CD4-positive, alpha-beta T cell treated with Interferon alpha-2 for 1 hour (primary cell): ENCODE measurements at regions not wholly inside any gene's neighbourhood (a gene's known extent, or its start where the extent isn't known, plus 50 kb on each side); places are given as distances from the start of the nearest gene placed in this dataset.

Experiments
- DNase-seq, 2 donors: peaks; one replicate each; pipeline ENCODE4 v3.0.0-alpha.2; 2020 to 2022

DNA sequence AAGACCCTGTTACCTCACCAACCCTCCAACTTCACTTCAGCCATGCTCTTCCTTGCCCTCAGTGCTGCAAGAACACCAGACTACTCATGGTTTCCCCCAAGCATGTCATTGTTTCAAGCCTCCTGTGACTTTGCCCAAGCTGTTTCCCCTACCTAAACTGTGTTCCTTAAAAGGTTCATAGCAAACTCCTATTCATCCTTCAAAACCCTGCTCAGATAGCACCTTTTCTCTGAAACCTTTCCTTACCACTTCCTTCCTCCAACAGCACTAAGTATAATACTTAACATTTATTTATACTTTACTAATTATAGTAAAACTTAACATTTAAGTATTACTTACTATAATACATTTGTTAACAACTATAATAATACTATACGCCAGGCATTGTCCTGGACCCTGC is 136.2 kb downstream of the CCT6B start:
- no peak for DNase-seq

DNA sequence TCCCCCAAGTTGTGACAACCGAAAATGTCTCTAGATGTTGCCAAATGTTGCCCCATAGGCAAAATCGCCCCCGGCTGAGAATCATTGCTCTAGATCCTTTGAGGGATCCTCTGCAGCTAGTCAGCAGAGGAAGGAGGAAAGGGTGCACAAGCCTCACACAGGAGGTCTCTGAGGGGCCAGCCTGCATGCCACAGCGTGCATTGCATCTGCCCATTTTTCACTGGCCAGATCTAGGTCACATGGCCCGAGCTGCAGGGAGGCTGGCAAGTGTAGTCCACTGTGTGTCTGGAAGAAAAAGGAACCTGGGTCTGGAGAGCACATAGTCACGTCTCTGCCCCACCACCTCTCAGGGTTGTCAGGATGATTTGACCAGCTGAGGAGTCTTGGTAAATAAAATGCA is 138.2 kb downstream of the CCT6B start:
- no peak for DNase-seq

GRCh38 chr17:34822007-34822739 is 139.1 kb downstream of the CCT6B start:
- DNase-seq = no peak

DNA sequence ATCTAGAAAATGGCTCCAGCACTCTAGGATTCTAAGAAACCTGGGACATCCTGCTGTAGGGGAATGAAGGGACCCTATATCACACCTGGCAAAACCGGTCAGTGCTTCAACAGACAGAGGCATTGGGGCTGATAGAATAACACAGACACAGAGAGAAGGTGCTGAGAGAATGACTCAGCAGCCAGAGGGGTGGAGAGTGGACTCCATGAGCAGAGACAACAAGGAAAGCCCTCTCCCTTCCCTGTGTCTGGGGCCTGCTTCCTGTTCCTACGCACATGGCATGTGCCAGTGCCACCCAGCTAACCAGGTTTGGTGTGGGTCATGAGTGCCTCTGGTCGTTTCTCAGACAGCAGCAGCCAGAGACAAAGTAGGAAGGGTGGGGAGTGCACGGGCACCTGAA is 140.3 kb downstream of the CCT6B start:
- DNase-seq = no peak

- DNase-seq = no peak
Observed at GRCh38 chr17:34820248-34820801, 140.9 kb downstream of the CCT6B start.

- DNase-seq = no peak
Observed at GRCh38 chr17:34817252-34818035, 143.8 kb downstream of the CCT6B start.

DNA sequence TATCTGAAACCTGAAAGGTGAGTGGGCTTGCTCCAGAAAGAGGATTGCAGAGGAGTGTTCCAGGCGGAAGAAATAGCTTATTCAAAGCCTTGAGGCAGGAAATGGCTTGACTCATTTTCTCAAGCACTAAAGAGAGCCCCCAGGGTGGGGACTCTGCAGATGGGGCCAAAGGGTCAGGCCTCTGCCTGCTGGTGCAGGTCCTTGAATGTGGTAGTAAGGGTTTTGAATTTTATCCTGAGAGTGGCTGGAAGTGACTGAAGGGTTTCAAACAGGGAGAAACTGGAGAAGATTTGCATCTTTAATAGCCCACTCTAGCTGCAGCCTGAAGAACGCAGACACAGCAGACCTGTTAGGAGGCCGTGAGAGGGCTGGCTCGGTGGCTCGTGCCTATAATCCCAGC is 144.4 kb downstream of the CCT6B start:
- DNase-seq = no peak

DNA sequence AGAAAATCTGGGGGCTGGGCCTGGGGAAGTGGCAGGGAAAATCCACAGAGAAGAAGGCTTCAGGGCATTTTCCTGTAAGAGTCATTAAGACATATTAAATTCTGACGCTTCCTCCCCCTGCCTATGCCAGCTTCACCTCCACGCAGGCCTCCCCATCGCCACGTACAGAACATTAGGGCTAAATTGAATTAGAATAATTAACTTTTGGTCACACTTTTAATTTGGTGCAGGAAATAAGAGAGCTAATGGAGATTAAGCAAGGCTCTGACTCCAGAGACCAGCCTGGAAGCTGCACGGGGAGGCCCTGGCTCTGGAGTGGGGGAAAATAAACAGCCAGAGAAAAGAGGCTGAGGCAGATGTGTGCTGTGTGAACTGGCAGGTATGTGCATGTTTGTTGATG is 148.0 kb downstream of the CCT6B start:
- no peak for DNase-seq

- no peak for DNase-seq
Observed at GRCh38 chr17:34811561-34811960, 149.7 kb downstream of the CCT6B start.

GRCh38 chr17:34800661-34801060 is 160.6 kb downstream of the CCT6B start:
- no peak for DNase-seq

GRCh38 chr17:34799751-34800150 is 161.5 kb downstream of the CCT6B start:
- no peak for DNase-seq

DNA sequence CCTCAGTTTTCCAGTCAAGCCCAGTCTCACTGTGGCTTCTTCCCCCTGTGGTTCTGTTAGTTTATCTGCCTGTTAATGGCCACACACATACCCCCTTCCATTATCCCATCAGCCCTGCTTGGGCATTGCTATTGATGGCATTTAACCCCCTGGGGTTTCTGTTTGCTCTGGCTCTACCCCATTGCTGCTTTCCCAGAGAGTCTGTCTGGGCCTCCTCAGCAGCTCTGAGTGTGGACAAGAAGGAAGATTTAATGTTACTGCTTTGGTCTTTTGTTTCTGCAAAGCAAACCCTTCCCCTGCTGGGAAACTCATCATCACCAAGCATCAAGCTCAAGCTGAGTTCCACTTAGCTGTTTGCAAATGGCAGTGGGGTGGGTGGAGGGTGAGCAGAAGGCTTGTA is 162.7 kb downstream of the CCT6B start:
- DNase-seq = no peak

- DNase-seq = peak in 1 of 2 donors; percentile 8
Observed at GRCh38 chr17:34797720-34798119, 163.5 kb downstream of the CCT6B start.

GRCh38 chr17:34793231-34793908 is 167.9 kb downstream of the CCT6B start:
- no peak for DNase-seq

DNA sequence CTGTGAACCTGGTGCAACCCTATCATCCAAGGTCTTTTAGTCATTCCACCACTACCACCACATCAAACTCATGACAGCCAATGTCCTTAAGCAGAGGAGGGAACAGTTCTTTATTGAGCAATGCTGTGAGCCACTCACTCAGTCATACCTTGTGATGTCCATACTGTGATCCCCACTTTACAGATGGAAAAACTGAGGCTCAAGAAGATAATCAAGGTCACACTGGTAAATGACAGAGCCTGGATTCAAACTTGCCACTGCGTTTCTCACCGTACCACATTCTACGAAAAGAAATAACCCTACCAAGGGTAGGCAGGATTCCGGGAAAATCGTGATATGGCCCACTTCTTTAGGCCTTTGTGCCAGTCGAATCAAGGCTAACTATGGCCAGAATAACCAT is 172.6 kb downstream of the CCT6B start:
- no peak for DNase-seq

- no peak for DNase-seq
Observed at GRCh38 chr17:34784526-34784925, 176.7 kb downstream of the CCT6B start.

GRCh38 chr17:34782271-34782670 is 179.0 kb downstream of the CCT6B start:
- no peak for DNase-seq

GRCh38 chr17:34781571-34782108 is 179.6 kb downstream of the CCT6B start:
- DNase-seq = no peak

- no peak for DNase-seq
Observed at GRCh38 chr17:34781071-34781470, 180.2 kb downstream of the CCT6B start.

GRCh38 chr17:34780438-34780837 is 180.8 kb downstream of the CCT6B start:
- no peak for DNase-seq

DNA sequence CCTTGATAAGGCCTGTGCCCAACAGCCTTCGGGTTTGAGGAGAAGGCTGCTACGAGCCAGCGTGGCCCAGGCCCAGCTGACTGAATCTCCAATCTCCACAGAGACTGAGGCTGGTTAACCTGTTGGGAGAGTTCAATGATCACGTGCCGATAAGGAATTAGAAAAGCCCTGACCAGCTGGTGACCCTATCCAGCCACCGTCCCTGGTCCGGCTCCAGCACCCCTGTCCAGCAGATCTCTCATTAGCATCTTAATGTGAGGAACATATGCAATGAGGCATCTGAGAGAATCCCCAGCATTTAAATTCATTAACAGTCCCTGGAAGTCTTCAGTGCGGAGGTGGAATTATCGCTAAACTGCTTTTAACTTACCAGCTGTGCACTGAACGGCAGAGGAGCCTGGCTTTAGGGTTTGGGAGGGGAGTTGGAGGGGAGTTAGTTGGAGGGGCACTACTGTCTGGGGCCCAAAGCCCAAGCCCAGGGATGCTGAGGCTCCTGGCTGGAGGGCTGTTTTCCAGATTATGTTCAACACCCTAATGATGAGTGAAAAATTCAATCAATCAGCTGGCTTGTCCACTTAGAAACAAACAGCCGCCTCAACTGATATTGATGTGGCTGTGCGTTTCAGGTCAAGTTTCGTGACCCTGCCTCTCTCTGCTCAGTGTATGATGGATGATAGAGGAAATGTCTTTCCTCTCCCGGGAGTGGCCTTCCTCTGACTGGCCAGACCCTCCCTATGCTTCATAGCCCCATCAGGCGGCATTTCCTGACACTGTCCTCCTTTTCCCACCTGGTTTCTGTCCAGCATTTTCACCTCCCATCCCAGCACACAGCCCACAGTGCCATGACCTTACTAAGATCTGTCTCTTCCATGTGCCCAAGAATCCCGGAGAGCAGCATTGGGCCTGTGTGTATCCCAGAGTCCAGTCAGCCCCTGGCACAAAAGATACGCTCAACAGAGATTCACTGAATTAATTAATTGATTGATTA is 184.5 kb downstream of the CCT6B start:
- no peak for DNase-seq

GRCh38 chr17:34773036-34773435 is 188.2 kb downstream of the CCT6B start:
- DNase-seq = no peak
